Hematopoietic multipotent progenitor cell treated with erythropoietin and hydrocortisone succinate and interleukin-3 and kit ligand, for 8 days (in vitro differentiated cells): ENCODE measurements at regions not wholly inside any gene's neighbourhood (a gene's known extent, or its start where the extent isn't known, plus 50 kb on each side); places are given as distances from the start of the nearest gene placed in this dataset.

ENCODE experiments used
- DNase-seq: peaks from one replicate; pipeline ENCODE4 v3.0.0-alpha.2; 2015

- DNase-seq: no peak
Observed at GRCh38 chr18:28794459-28795245, 617.7 kb upstream of the CDH2 start.

GRCh38 chr18:28793901-28794300, 617.0 kb upstream of the CDH2 start:
- DNase-seq: no peak

- DNase-seq: no peak
Observed at GRCh38 chr18:28792404-28793086, 615.6 kb upstream of the CDH2 start.

- DNase-seq: no peak
Observed at GRCh38 chr18:28791101-28791500, 614.2 kb upstream of the CDH2 start.

- no peak for DNase-seq
Observed at GRCh38 chr18:28789502-28789901, 612.6 kb upstream of the CDH2 start.

GRCh38 chr18:28786926-28787325, 610.0 kb upstream of the CDH2 start:
- no peak for DNase-seq

GRCh38 chr18:28781616-28782362, 604.9 kb upstream of the CDH2 start:
- DNase-seq: no peak

GRCh38 chr18:28778706-28779105, 601.8 kb upstream of the CDH2 start:
- no peak for DNase-seq

- DNase-seq: no peak
Observed at GRCh38 chr18:28777756-28778155, 600.8 kb upstream of the CDH2 start.

- DNase-seq: no peak
Observed at GRCh38 chr18:28771849-28772248, 594.9 kb upstream of the CDH2 start.

- no peak for DNase-seq
Observed at GRCh38 chr18:28768791-28769768, 592.1 kb upstream of the CDH2 start.

- no peak for DNase-seq
Observed at GRCh38 chr18:28767727-28768211, 590.8 kb upstream of the CDH2 start.

GRCh38 chr18:28767201-28767600, 590.3 kb upstream of the CDH2 start:
- no peak for DNase-seq

GRCh38 chr18:28766721-28767120, 589.8 kb upstream of the CDH2 start:
- DNase-seq: no peak

- no peak for DNase-seq
Observed at GRCh38 chr18:28766027-28766426, 589.1 kb upstream of the CDH2 start.

- no peak for DNase-seq
Observed at GRCh38 chr18:28760299-28760698, 583.4 kb upstream of the CDH2 start.

GRCh38 chr18:28757466-28758008, 580.6 kb upstream of the CDH2 start:
- no peak for DNase-seq

GRCh38 chr18:28743115-28743514, 566.2 kb upstream of the CDH2 start:
- DNase-seq: no peak

- DNase-seq: no peak
Observed at GRCh38 chr18:28740575-28740974, 563.6 kb upstream of the CDH2 start.

GRCh38 chr18:28736951-28737350, 560.0 kb upstream of the CDH2 start:
- DNase-seq: no peak

- no peak for DNase-seq
Observed at GRCh38 chr18:28736223-28736622, 559.3 kb upstream of the CDH2 start.

GRCh38 chr18:28735731-28736130, 558.8 kb upstream of the CDH2 start:
- no peak for DNase-seq
